ENCODE measurements at regions not wholly inside any gene's neighbourhood (a gene's known extent, or its start where the extent isn't known, plus 50 kb on each side); places are given as distances from the start of the nearest gene placed in this dataset.

- TF ChIP-seq ZNF331 (CRISPR knock-in tag; IDR thresholded peaks at IDR 0.05; ENCODE audit: low read depth) (no peak), POLR2AphosphoS5 (IDR thresholded peaks at IDR 0.05; ENCODE audit: low read depth) (no peak), CREB1 (CRISPR knock-in tag; IDR thresholded peaks at IDR 0.05; ENCODE audit: low read depth) (no peak), EZH2phosphoT487 (IDR thresholded peaks at IDR 0.05; ENCODE audit: unreplicated experiment) (no peak), ZNF114 (CRISPR knock-in tag; IDR thresholded peaks at IDR 0.05) (no peak)
- TF ChIP-seq, protein P1, sequence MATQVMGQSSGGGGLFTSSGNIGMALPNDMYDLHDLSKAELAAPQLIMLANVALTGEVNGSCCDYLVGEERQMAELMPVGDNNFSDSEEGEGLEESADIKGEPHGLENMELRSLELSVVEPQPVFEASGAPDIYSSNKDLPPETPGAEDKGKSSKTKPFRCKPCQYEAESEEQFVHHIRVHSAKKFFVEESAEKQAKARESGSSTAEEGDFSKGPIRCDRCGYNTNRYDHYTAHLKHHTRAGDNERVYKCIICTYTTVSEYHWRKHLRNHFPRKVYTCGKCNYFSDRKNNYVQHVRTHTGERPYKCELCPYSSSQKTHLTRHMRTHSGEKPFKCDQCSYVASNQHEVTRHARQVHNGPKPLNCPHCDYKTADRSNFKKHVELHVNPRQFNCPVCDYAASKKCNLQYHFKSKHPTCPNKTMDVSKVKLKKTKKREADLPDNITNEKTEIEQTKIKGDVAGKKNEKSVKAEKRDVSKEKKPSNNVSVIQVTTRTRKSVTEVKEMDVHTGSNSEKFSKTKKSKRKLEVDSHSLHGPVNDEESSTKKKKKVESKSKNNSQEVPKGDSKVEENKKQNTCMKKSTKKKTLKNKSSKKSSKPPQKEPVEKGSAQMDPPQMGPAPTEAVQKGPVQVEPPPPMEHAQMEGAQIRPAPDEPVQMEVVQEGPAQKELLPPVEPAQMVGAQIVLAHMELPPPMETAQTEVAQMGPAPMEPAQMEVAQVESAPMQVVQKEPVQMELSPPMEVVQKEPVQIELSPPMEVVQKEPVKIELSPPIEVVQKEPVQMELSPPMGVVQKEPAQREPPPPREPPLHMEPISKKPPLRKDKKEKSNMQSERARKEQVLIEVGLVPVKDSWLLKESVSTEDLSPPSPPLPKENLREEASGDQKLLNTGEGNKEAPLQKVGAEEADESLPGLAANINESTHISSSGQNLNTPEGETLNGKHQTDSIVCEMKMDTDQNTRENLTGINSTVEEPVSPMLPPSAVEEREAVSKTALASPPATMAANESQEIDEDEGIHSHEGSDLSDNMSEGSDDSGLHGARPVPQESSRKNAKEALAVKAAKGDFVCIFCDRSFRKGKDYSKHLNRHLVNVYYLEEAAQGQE (IDR thresholded peaks at IDR 0.05; ENCODE audit: unreplicated experiment): no peak
Measured at GRCh38 chr13:74647991-74648390, 513.8 kb upstream of the KLF12 start (continued).

GRCh38 chr13:74647211-74647610 is 513.0 kb upstream of the KLF12 start:
- H3K4me2 ChIP-seq: peak overlapping the region; percentile 44
- H3K27me3 Mint-ChIP-seq (ENCODE audit: insufficient read depth, low read depth, poor library complexity): no peaks in the 10 kb centered on the region
- no peaks in the 10 kb centered on the region for H4K20me1 ChIP-seq (replicated peaks; ENCODE audit: insufficient read depth)
- no peak overlapping the region; the same call in 1 of the 2 replicates for H3K27ac ChIP-seq (ENCODE audit: low read depth)
- peaks cover 3% of the 10 kb centered on the region; the same call in 2 of the 3 replicates for H3K4me1 Mint-ChIP-seq
- no peaks in the 10 kb centered on the region for H3K79me2 ChIP-seq (replicated peaks; ENCODE audit: insufficient read depth)
- no peak overlapping the region for H2AFZ ChIP-seq
- H3K4me3 Mint-ChIP-seq: no peak overlapping the region
- H3K9me2 ChIP-seq (ENCODE audit: insufficient read depth): peaks cover 3% of the 10 kb centered on the region; the same call in 1 of the 2 replicates
- ATAC-seq (peak; percentile 70), DNase-seq (ENCODE audit: low spot score) (peak; percentile 29)
- no peaks in the 10 kb centered on the region for H3K36me3 ChIP-seq (ENCODE audit: insufficient read depth)
- H3K9me3 Mint-ChIP-seq: no peaks in the 10 kb centered on the region
- no peaks in the 10 kb centered on the region for H3K36me3 Mint-ChIP-seq (ENCODE audit: low read depth)
- H3F3A ChIP-seq (replicated peaks; ENCODE audit: low read depth): no peaks in the 10 kb centered on the region
- H3K4me1 ChIP-seq (ENCODE audit: insufficient read depth): peaks cover 21% of the 10 kb centered on the region
- no peak overlapping the region for H3K27ac Mint-ChIP-seq
- H3K27me3 ChIP-seq (ENCODE audit: insufficient read depth): no peaks in the 10 kb centered on the region
- H3K4me3 ChIP-seq: no peak overlapping the region
- TF ChIP-seq EZH2phosphoT487 (IDR thresholded peaks at IDR 0.05; ENCODE audit: unreplicated experiment): no peak
- TF ChIP-seq ZNF462 (CRISPR knock-in tag; IDR thresholded peaks at IDR 0.05): no peak
- peak; percentile 71; the same call in 1 of the 2 replicates for TF ChIP-seq NANOG (IDR thresholded peaks at IDR 0.05; ENCODE audit: borderline replicate concordance)
- TF ChIP-seq, protein P1 (IDR thresholded peaks at IDR 0.05; ENCODE audit: unreplicated experiment): no peak
- no peak for TF ChIP-seq CREB1 (CRISPR knock-in tag; IDR thresholded peaks at IDR 0.05; ENCODE audit: low read depth)
- no peak for TF ChIP-seq EZH2 (IDR thresholded peaks at IDR 0.05; ENCODE audit: low read depth, unreplicated experiment)
- no peak for TF ChIP-seq POLR2AphosphoS5 (IDR thresholded peaks at IDR 0.05; ENCODE audit: low read depth)
